ENCODE measurements at regions not wholly inside any gene's neighbourhood (a gene's known extent, or its start where the extent isn't known, plus 50 kb on each side); places are given as distances from the start of the nearest gene placed in this dataset.

DNA sequence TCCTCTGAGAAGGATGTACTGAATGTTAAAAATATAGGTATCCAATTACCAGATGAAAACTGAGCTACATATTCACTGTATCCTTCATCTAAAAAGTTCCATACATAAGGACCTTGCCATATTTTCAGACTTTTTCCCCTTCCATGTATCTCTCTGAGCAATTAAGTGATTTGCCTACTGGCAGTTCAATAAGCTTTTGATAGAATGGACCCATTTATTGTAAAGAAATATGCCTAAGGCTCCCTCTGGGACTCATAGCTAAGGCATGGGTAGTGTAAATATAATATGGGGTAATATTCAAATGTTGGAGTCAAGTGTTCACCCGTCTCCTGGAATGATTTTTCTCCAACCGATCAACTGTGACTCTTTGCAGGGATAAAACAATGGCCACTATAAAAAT, 135.4 kb upstream of the FSHR start:
- no peaks in the 10 kb centered on the region for H4K20me1 ChIP-seq (ENCODE audit: control insufficient read depth, insufficient read depth, low read length, poor library complexity, severe bottlenecking)
- no CpG with 5 or more reads among the region's 2 CpGs for WGBS (ENCODE audit: insufficient coverage)
- ChIA-PET CTCF (no interaction called here), POLR2A (no interaction called here)
- no peaks in the 10 kb centered on the region for H3K4me1 ChIP-seq (ENCODE audit: control insufficient read depth in 2 of 2, insufficient read depth in 2 of 2, low read length in 2 of 2)
- no peak overlapping the region for H3K4me3 Mint-ChIP-seq
- no peak overlapping the region for H3K27ac Mint-ChIP-seq
- no peak for ATAC-seq (ENCODE audit: low read depth)
- H3K4me3 ChIP-seq (ENCODE audit: control extremely low read depth in 1 of 5, extremely low read depth in 1 of 5, insufficient read depth in 1 of 5, low read depth in 2 of 5, low read length in 4 of 5), result no peak overlapping the region
- DNase-seq, result no peak
- no peak overlapping the region for H2AFZ ChIP-seq (ENCODE audit: insufficient read depth, low read depth, low read length, poor library complexity, severe bottlenecking)
- no peaks in the 10 kb centered on the region for H3K36me3 ChIP-seq (replicated peaks in 1 of 2; ENCODE audit: control extremely low read depth in 1 of 2, control insufficient read depth in 1 of 2, extremely low read depth in 1 of 2, insufficient read depth in 2 of 2, low read length in 1 of 2)
- no peak overlapping the region for H3K9ac ChIP-seq (ENCODE audit: low read length)
- no peaks in the 10 kb centered on the region for H3K27me3 ChIP-seq (replicated peaks in 1 of 4; ENCODE audit: control extremely low read depth in 1 of 4, control insufficient read depth in 3 of 4, insufficient read depth in 4 of 4, low read length in 3 of 4)
- H3K9me3 ChIP-seq (ENCODE audit: control extremely low read depth in 1 of 3, control insufficient read depth in 2 of 3, insufficient read depth in 1 of 3, low read length in 2 of 3), result no peaks in the 10 kb centered on the region
- H3K4me1 Mint-ChIP-seq, result no peaks in the 10 kb centered on the region
- TF ChIP-seq, protein P1, sequence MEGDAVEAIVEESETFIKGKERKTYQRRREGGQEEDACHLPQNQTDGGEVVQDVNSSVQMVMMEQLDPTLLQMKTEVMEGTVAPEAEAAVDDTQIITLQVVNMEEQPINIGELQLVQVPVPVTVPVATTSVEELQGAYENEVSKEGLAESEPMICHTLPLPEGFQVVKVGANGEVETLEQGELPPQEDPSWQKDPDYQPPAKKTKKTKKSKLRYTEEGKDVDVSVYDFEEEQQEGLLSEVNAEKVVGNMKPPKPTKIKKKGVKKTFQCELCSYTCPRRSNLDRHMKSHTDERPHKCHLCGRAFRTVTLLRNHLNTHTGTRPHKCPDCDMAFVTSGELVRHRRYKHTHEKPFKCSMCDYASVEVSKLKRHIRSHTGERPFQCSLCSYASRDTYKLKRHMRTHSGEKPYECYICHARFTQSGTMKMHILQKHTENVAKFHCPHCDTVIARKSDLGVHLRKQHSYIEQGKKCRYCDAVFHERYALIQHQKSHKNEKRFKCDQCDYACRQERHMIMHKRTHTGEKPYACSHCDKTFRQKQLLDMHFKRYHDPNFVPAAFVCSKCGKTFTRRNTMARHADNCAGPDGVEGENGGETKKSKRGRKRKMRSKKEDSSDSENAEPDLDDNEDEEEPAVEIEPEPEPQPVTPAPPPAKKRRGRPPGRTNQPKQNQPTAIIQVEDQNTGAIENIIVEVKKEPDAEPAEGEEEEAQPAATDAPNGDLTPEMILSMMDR (IDR thresholded peaks at IDR 0.05), result no peak
- TF ChIP-seq EZH2 (IDR thresholded peaks at IDR 0.05; ENCODE audit: borderline replicate concordance, insufficient read depth, low read depth, low read length, poor library complexity, severe bottlenecking), result no peak
- no peaks in the 10 kb centered on the region for H3K27me3 Mint-ChIP-seq
- intact Hi-C loops (cut with micrococcal nuclease), result no loop called here
- no peak overlapping the region for H3K4me2 ChIP-seq (replicated peaks; ENCODE audit: low read depth, low read length, poor library complexity, severe bottlenecking)
- H3K9me3 Mint-ChIP-seq (ENCODE audit: insufficient read depth), result peaks cover 3% of the 10 kb centered on the region
- H3K27ac ChIP-seq (ENCODE audit: low read length in 2 of 2), result no peak overlapping the region
- no peaks in the 10 kb centered on the region for H3K79me2 ChIP-seq (ENCODE audit: control insufficient read depth, insufficient read depth, low read length)

DNA sequence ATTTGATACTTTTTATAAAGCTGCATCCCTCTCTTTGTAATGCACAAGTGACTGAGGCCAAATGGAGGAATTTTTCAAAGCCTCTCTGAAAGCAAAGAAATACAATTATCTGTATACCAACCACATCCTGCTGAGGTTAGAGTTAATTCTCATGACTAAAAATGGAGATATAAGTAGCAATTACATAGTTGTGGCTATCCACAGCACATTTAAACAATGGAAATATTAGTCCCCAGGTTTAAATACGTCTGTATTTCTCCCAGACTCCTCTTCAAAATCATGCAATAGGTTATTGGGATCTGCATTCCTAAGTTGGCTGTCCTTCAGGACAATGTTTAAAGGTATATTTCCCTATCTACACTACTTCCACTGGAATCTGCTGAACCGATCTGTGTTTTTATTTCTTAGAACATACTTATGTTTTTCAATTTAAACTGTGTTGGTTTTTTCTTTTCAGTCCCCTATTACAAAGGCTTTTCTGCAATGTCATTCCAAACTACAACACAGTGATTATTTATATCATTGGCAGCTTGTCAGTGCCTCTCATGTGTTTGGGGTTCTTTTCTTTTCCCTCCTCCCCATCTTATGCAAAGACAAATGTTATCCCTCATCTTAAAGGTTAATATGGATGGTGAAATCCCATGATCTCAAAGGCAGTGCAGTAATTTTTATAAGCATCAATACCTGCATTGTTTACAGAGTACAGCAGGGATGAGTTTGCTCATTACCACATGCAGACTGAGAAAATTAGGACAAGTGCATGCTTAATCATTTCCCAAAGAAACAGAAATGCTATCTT, 134.8 kb upstream of the FSHR start:
- H3K9ac ChIP-seq (ENCODE audit: low read length), result no peak overlapping the region
- TF ChIP-seq EZH2 (IDR thresholded peaks at IDR 0.05; ENCODE audit: borderline replicate concordance, insufficient read depth, low read depth, low read length, poor library complexity, severe bottlenecking), result no peak
- TF ChIP-seq, protein P1 (IDR thresholded peaks at IDR 0.05), result no peak
- Mint-ChIP-seq H3K9me3 (ENCODE audit: insufficient read depth) (peaks cover 3% of the 10 kb centered on the region), H3K4me3 (no peak overlapping the region), H3K27me3 (no peaks in the 10 kb centered on the region), H3K4me1 (no peaks in the 10 kb centered on the region), H3K27ac (no peak overlapping the region)
- H3K4me2 ChIP-seq (replicated peaks; ENCODE audit: low read depth, low read length, poor library complexity, severe bottlenecking), result no peak overlapping the region
- DNase-seq (no peak), ATAC-seq (ENCODE audit: low read depth) (no peak)
- no peaks in the 10 kb centered on the region for H3K36me3 ChIP-seq (replicated peaks in 1 of 2; ENCODE audit: control extremely low read depth in 1 of 2, control insufficient read depth in 1 of 2, extremely low read depth in 1 of 2, insufficient read depth in 2 of 2, low read length in 1 of 2)
- 60% methylated on average over 1 of the region's 2 CpGs for WGBS (ENCODE audit: insufficient coverage)
- no peaks in the 10 kb centered on the region for H3K9me3 ChIP-seq (ENCODE audit: control extremely low read depth in 1 of 3, control insufficient read depth in 2 of 3, insufficient read depth in 1 of 3, low read length in 2 of 3)
- H3K27me3 ChIP-seq (replicated peaks in 1 of 4; ENCODE audit: control extremely low read depth in 1 of 4, control insufficient read depth in 3 of 4, insufficient read depth in 4 of 4, low read length in 3 of 4), result no peaks in the 10 kb centered on the region
- no peak overlapping the region for H3K4me3 ChIP-seq (ENCODE audit: control extremely low read depth in 1 of 5, extremely low read depth in 1 of 5, insufficient read depth in 1 of 5, low read depth in 2 of 5, low read length in 4 of 5)
- H4K20me1 ChIP-seq (ENCODE audit: control insufficient read depth, insufficient read depth, low read length, poor library complexity, severe bottlenecking), result no peaks in the 10 kb centered on the region
- H2AFZ ChIP-seq (ENCODE audit: insufficient read depth, low read depth, low read length, poor library complexity, severe bottlenecking), result no peak overlapping the region
- no peak overlapping the region for H3K27ac ChIP-seq (ENCODE audit: low read length in 2 of 2)
- CTCF ChIA-PET, result no interaction called here
- intact Hi-C loops (cut with micrococcal nuclease), result no loop called here
- H3K79me2 ChIP-seq (ENCODE audit: control insufficient read depth, insufficient read depth, low read length), result no peaks in the 10 kb centered on the region
- POLR2A ChIA-PET, result no interaction called here
- no peaks in the 10 kb centered on the region for H3K4me1 ChIP-seq (ENCODE audit: control insufficient read depth in 2 of 2, insufficient read depth in 2 of 2, low read length in 2 of 2)

Measured in B cell (primary cell).